H9 (cell line): ENCODE measurements at regions not wholly inside any gene's neighbourhood (a gene's known extent, or its start where the extent isn't known, plus 50 kb on each side); places are given as distances from the start of the nearest gene placed in this dataset.

Experiments used
- DNase-seq: peaks from one replicate; pipeline ENCODE4 v3.0.0-alpha.2; 2017
- H2AFZ ChIP-seq: one replicate; pipeline ENCODE4 v1.6.1; 2013; ENCODE audit warnings: mild to moderate bottlenecking, low read length, control low read depth, moderate library complexity
- H2AK5ac ChIP-seq: 2 replicates; pipeline ENCODE4 v1.6.1; 2013; ENCODE audit warnings: low read length, control low read depth, mixed read lengths; ENCODE audit not compliant: insufficient read length
- H2BK120ac ChIP-seq: one replicate; pipeline ENCODE4 v1.6.1; 2013; ENCODE audit warnings: low read depth, mild to moderate bottlenecking, low read length, control low read depth, inconsistent platforms; ENCODE audit not compliant: poor library complexity, severe bottlenecking
- H2BK12ac ChIP-seq: 2 replicates; pipeline ENCODE4 v1.6.1; 2013; ENCODE audit warnings: low read length, control low read depth, mixed read lengths, low read depth; ENCODE audit not compliant: insufficient read length
- H2BK15ac ChIP-seq: 2 replicates; pipeline ENCODE4 v1.6.1; 2013; ENCODE audit warnings: low read depth, low read length, control low read depth
- H2BK20ac ChIP-seq: one replicate; pipeline ENCODE4 v1.6.1; 2013; ENCODE audit warnings: low read depth, mild to moderate bottlenecking, low read length, control low read depth, inconsistent platforms; ENCODE audit not compliant: poor library complexity, severe bottlenecking
- H2BK5ac ChIP-seq: 2 replicates; pipeline ENCODE4 v1.6.1; 2013; ENCODE audit warnings: low read length, control low read depth, mixed read lengths; ENCODE audit not compliant: insufficient read length
- H3K14ac ChIP-seq: 2 replicates; pipeline ENCODE4 v1.6.1; 2013; ENCODE audit warnings: low read length, control low read depth; ENCODE audit not compliant: insufficient read depth
- H3K18ac ChIP-seq: 2 replicates; pipeline ENCODE4 v1.6.1; 2013; ENCODE audit warnings: low read depth, mild to moderate bottlenecking, mixed read lengths, low read length, control low read depth; ENCODE audit not compliant: insufficient read length
- H3K23ac ChIP-seq: 2 replicates; pipeline ENCODE4 v1.6.1; 2013; ENCODE audit warnings: low read length, control low read depth, mixed read lengths, low read depth; ENCODE audit not compliant: insufficient read length
- H3K23me2 ChIP-seq: 2 replicates; pipeline ENCODE4 v1.6.1; 2013; ENCODE audit warnings: low read depth, mild to moderate bottlenecking, mixed read lengths, low read length, control low read depth; ENCODE audit not compliant: insufficient read length, poor library complexity, severe bottlenecking
- H3K27ac ChIP-seq: 2 replicates; pipeline ENCODE4 v1.5.1; 2013; ENCODE audit warnings: low read length, control low read depth, mixed read lengths, low read depth; ENCODE audit not compliant: insufficient read length
- H3K27me3 ChIP-seq: 2 replicates; pipeline ENCODE4 v1.6.1; 2013; ENCODE audit warnings: low read length, control low read depth, inconsistent platforms; ENCODE audit not compliant: insufficient read depth
- H3K4ac ChIP-seq: 2 replicates; pipeline ENCODE4 v1.6.1; 2013; ENCODE audit warnings: low read depth, mild to moderate bottlenecking, control low read depth, inconsistent platforms, low read length, moderate library complexity
- H3K4me1 ChIP-seq: 2 replicates; pipeline ENCODE4 v1.6.1; 2013; ENCODE audit warnings: low read length, control low read depth, inconsistent platforms; ENCODE audit not compliant: insufficient read depth
- H3K4me2 ChIP-seq: 2 replicates; pipeline ENCODE4 v1.6.1; 2013; ENCODE audit warnings: low read length, control low read depth, mixed read lengths; ENCODE audit not compliant: insufficient read length, insufficient read depth
- H3K56ac ChIP-seq: 2 replicates; pipeline ENCODE4 v1.6.1; 2013; ENCODE audit warnings: low read depth, mild to moderate bottlenecking, mixed read lengths, low read length, control low read depth; ENCODE audit not compliant: insufficient read length
- H3K79me1 ChIP-seq: 2 replicates; pipeline ENCODE4 v1.6.1; 2013; ENCODE audit warnings: low read depth, mild to moderate bottlenecking, moderate library complexity, low read length, control low read depth, inconsistent platforms; ENCODE audit not compliant: insufficient read depth, poor library complexity, severe bottlenecking
- H3K79me2 ChIP-seq: 2 replicates; pipeline ENCODE4 v1.6.1; 2013; ENCODE audit warnings: low read length, control low read depth, inconsistent platforms; ENCODE audit not compliant: insufficient read depth
- H3K9ac ChIP-seq: 2 replicates; pipeline ENCODE4 v1.6.1; 2013; ENCODE audit warnings: low read length, control low read depth, mixed read lengths; ENCODE audit not compliant: insufficient read length; ENCODE audit errors: extremely low read depth
- H3K9me3 ChIP-seq: one replicate; pipeline ENCODE4 v1.6.1; 2013; ENCODE audit warnings: low read depth, low read length, inconsistent platforms; ENCODE audit not compliant: control insufficient read depth
- H3T11ph ChIP-seq: one replicate; pipeline ENCODE4 v1.6.1; 2013; ENCODE audit warnings: mild to moderate bottlenecking, low read length, control low read depth, inconsistent platforms
- H4K20me1 ChIP-seq: one replicate; pipeline ENCODE4 v1.6.1; 2013; ENCODE audit not compliant: control insufficient read depth, insufficient read length, insufficient read depth
- H4K5ac ChIP-seq: 2 replicates; pipeline ENCODE4 v1.6.1; 2013; ENCODE audit warnings: low read depth, mild to moderate bottlenecking, mixed read lengths, low read length, control low read depth; ENCODE audit not compliant: insufficient read length
- H4K8ac ChIP-seq: replicated peaks from 2 replicates; pipeline ENCODE4 v1.6.1; 2013; ENCODE audit warnings: low read length, control low read depth, mixed read lengths, low read depth; ENCODE audit not compliant: insufficient read length
- H4K91ac ChIP-seq: 2 replicates; pipeline ENCODE4 v1.6.1; 2013; ENCODE audit warnings: low read depth, mild to moderate bottlenecking, moderate library complexity, mixed read lengths, low read length, control low read depth; ENCODE audit not compliant: insufficient read length
- H3K27ac Mint-ChIP-seq, 3 experiments: 2 replicates in 2 of 3; 3 replicates in 1 of 3; pipeline ENCODE4 v1.8.0; 2020 to 2021; ENCODE audit warnings: mixed read lengths in 3 of 3, mild to moderate bottlenecking in 1 of 3, moderate library complexity in 1 of 3
- H3K27me3 Mint-ChIP-seq: 2 replicates; pipeline ENCODE4 v1.8.0; 2021; ENCODE audit warnings: low read depth, mild to moderate bottlenecking, moderate library complexity, mixed read lengths
- H3K36me3 Mint-ChIP-seq, 3 experiments: 2 replicates in 2 of 3; 3 replicates in 1 of 3; pipeline ENCODE4 v1.8.0; 2020 to 2021; ENCODE audit warnings: low read depth in 3 of 3, mixed read lengths in 3 of 3; ENCODE audit not compliant: insufficient read depth in 1 of 3
- H3K4me1 Mint-ChIP-seq, 2 experiments: 2 replicates each; pipeline ENCODE4 v1.8.0; 2020; ENCODE audit warnings: mixed read lengths in 2 of 2
- H3K4me3 Mint-ChIP-seq, 2 experiments: 2 replicates in 1 of 2; 3 replicates in 1 of 2; pipeline ENCODE4 v1.8.0; 2020 to 2021; ENCODE audit warnings: mild to moderate bottlenecking in 2 of 2, mixed read lengths in 2 of 2, moderate library complexity in 1 of 2
- H3K9me3 Mint-ChIP-seq, 2 experiments: 2 replicates in 1 of 2; 3 replicates in 1 of 2; pipeline ENCODE4 v1.8.0; 2020; ENCODE audit warnings: mild to moderate bottlenecking in 2 of 2, mixed read lengths in 2 of 2, moderate library complexity in 1 of 2
- CTCF ChIP-seq: fragments of 200-600 bp; sonication (generic); conservative IDR thresholded peaks from 3 replicates; pipeline ENCODE4 v1.8.0; 2021; ENCODE audit warnings: antibody characterized with exemption, mild to moderate bottlenecking
- WGBS: extraction: QIAGEN DNeasy Blood & Tissue Kit; methylation state at CpG from one replicate; pipeline ENCODE4 v1.1.7; 2013; ENCODE audit warnings: missing lambda C conversion rate, low lambda C conversion rate, mixed read lengths; ENCODE audit not compliant: insufficient read length; ENCODE audit errors: extremely low coverage; 5-methylcytosine and 5-hydroxymethylcytosine counted together

DNA sequence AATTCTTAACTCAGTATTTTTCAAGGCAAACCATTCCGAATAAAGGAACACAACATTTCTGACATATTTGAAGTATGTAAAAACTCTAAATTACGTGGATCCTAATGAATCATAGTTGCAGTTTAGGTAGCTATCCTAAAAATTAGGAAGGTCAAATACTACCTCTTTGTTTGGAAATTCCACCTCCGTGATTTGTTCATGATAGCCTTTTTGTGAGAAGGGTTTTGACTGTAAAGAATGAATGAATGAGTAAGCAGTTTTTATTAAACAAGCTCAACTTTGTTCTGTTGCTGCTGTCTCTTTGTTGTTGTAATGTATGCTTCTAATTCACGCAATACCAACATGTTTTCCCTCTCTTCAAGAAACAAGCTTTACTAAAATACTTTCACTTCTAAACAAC is 840.4 kb downstream of the USP25 start:
- no peak overlapping the region for H2BK20ac ChIP-seq
- H2BK12ac ChIP-seq: no peak overlapping the region
- H3K4me1 ChIP-seq: no peaks in the 10 kb centered on the region
- no peak overlapping the region for H2AFZ ChIP-seq
- no peak overlapping the region for H4K8ac ChIP-seq
- no peak for TF ChIP-seq CTCF
- WGBS: no CpG with 5 or more reads among the region's 4 CpGs
- H3K23me2 ChIP-seq: no peaks in the 10 kb centered on the region
- H3K4me3 Mint-ChIP-seq: no peak overlapping the region
- H3K36me3 Mint-ChIP-seq: no peaks in the 10 kb centered on the region
- H3K23ac ChIP-seq: no peak overlapping the region
- no peak overlapping the region for H4K91ac ChIP-seq
- H3K79me2 ChIP-seq: no peaks in the 10 kb centered on the region
- no peaks in the 10 kb centered on the region for H3K9me3 ChIP-seq
- H4K5ac ChIP-seq: no peak overlapping the region
- H3K27me3 ChIP-seq: no peaks in the 10 kb centered on the region
- no peak overlapping the region for H3K4me2 ChIP-seq
- H3K27ac ChIP-seq: no peak overlapping the region
- no peaks in the 10 kb centered on the region for H3K9me3 Mint-ChIP-seq
- H2AK5ac ChIP-seq: no peak overlapping the region
- H3K27ac Mint-ChIP-seq: 0 out of 7 replicates have a peak overlapping the region, but pooled peaks of 1 of the 3 experiments have one; percentile 13
- no peak overlapping the region for H2BK120ac ChIP-seq
- no peak overlapping the region for H2BK5ac ChIP-seq
- no peak overlapping the region for H3K4ac ChIP-seq
- H3K9ac ChIP-seq: no peak overlapping the region
- no peaks in the 10 kb centered on the region for H3K79me1 ChIP-seq
- H3K18ac ChIP-seq: no peak overlapping the region
- no peak overlapping the region for H3T11ph ChIP-seq
- no peak for DNase-seq
- no peak overlapping the region for H2BK15ac ChIP-seq
- no peaks in the 10 kb centered on the region for H3K27me3 Mint-ChIP-seq
- no peak overlapping the region for H3K56ac ChIP-seq
- H4K20me1 ChIP-seq: no peaks in the 10 kb centered on the region
- H3K14ac ChIP-seq: no peak overlapping the region
- peaks cover 8% of the 10 kb centered on the region in 2 experiments for H3K4me1 Mint-ChIP-seq
